Activated T-cell treated with anti-CD3 and anti-CD28 coated beads, Interleukin-2, amount 50 U/mL, for 4 hours (primary cell): ENCODE measurements at regions not wholly inside any gene's neighbourhood (a gene's known extent, or its start where the extent isn't known, plus 50 kb on each side); places are given as distances from the start of the nearest gene placed in this dataset.

Source experiments
- ATAC-seq, 2 donors: fragments of 200-7000 bp; cut with Tn5 transposase; one replicate each; pipeline ENCODE4 v1.10.0; 2021
- DNase-seq: peaks from one replicate; pipeline ENCODE4 v3.0.0-alpha.2; 2020
- H3K27me3 Mint-ChIP-seq: one replicate; pipeline ENCODE4 v1.8.0; 2021; ENCODE audit warnings: low read depth, mixed read lengths
- H3K36me3 Mint-ChIP-seq: one replicate; pipeline ENCODE4 v1.8.0; 2022; ENCODE audit warnings: mixed read lengths; ENCODE audit not compliant: insufficient read depth
- H3K4me1 Mint-ChIP-seq: one replicate; pipeline ENCODE4 v1.8.0; 2021; ENCODE audit warnings: low read depth, mixed read lengths
- H3K4me3 Mint-ChIP-seq: one replicate; pipeline ENCODE4 v1.8.0; 2021; ENCODE audit warnings: mild to moderate bottlenecking, moderate library complexity, mixed read lengths
- H3K9me3 Mint-ChIP-seq: one replicate; pipeline ENCODE4 v1.8.0; 2021; ENCODE audit warnings: mixed read lengths

DNA sequence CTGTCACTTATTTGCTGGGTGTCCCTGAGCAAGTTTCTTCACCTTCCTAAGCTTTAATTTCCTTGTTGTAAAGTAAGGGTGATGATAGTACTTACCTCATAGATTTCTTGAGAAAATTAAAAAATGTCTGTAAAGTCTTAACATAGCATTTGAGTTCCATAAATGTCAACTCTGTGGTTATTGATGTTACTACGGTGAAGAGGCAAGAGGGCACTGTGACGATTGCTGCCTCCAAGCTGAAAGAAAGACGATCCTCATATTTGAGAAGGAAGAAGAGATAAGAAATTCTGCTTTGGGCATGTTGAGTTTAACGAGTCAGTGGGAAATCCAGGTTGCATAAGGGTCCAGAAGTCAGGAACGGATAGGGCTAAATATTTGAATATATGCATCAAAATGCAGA is 240.8 kb upstream of the ZPLD1 start:
- no peak for ATAC-seq
- no peaks in the 10 kb centered on the region for H3K27me3 Mint-ChIP-seq
- no peaks in the 10 kb centered on the region for H3K36me3 Mint-ChIP-seq
- peaks cover 2% of the 10 kb centered on the region for H3K4me1 Mint-ChIP-seq
- no peaks in the 10 kb centered on the region for H3K9me3 Mint-ChIP-seq
- H3K4me3 Mint-ChIP-seq = no peak overlapping the region
- DNase-seq = no peak

DNA sequence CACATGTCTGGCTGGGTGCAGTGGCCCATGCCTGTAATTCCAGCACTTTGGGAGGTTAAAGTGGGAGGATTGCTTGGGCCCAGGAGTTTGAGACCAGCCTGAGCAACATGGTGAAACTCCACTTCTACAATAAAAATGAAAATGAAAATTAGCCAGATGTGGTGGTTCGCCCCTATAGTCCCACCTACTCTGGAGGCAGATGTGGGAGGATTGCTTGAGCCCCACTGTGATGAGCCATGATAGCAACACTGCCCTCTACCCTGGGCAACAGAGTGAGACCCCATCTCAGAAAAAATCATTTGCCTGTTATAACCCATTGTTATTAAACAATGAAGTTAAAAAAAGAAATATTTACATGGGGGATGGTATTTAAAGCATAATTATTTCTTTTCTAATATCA is 240.1 kb upstream of the ZPLD1 start:
- Mint-ChIP-seq H3K4me1 (no peaks in the 10 kb centered on the region), H3K36me3 (no peaks in the 10 kb centered on the region), H3K27me3 (no peaks in the 10 kb centered on the region), H3K4me3 (no peak overlapping the region), H3K9me3 (no peaks in the 10 kb centered on the region)
- DNase-seq (no peak), ATAC-seq (no peak)

DNA sequence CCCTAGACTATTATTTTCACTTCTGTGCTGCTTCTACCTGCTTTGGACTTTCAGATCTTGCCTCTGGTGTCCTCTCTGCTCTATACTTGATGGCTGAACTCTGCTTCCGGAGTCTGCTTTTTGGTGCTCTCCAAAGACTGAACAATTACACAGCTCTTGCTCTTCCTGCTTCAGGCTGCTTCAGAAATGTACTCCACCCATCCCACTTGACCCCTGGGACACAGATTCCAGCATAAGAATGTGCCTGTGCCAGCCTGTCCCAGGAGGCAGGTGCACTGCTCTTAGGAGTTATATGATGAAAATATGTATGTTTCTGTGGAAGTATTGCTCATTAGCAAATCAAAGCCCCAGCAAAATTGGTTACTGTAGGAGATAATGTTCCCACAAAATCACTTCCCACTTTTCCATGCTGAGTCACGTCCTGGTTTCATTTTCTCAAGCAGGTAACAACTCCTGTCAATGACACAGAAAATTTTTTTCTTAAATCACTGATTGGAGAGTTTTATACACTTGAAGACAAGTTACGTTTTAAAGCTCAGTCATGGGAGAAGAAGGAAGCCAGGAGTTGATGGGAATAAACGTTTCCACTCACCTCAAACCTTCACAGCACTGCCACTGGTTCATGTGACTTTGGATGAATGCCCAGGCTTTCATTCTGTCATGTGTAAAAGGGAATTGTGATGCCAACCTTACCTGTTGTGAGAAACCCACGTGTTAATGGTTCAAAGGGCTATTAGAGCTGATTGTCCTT is 239.4 kb upstream of the ZPLD1 start:
- ATAC-seq (no peak), DNase-seq (no peak)
- no peak overlapping the region for H3K4me3 Mint-ChIP-seq
- no peaks in the 10 kb centered on the region for H3K36me3 Mint-ChIP-seq
- H3K27me3 Mint-ChIP-seq = no peaks in the 10 kb centered on the region
- no peaks in the 10 kb centered on the region for H3K9me3 Mint-ChIP-seq
- H3K4me1 Mint-ChIP-seq = no peaks in the 10 kb centered on the region

DNA sequence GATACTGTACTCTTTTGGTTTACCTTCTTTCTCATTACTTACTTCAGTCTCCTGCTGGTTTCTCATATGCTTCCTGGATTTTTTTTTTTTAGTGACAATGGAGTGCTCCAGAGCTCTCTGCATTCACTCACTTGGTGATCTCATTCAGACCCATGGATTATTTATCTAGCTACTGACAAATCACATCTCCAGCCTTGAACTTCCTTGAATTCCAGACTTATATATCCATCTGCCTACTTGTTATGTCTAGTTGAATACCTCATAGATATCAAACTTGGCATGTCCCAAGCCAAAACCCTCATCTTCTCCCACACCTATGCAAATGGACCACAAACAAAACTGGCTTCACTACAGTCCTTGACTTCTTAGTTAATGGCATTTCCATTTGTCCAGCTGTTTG is 234.7 kb upstream of the ZPLD1 start:
- ATAC-seq (no peak), DNase-seq (no peak)
- Mint-ChIP-seq H3K27me3 (no peaks in the 10 kb centered on the region), H3K4me1 (no peaks in the 10 kb centered on the region), H3K9me3 (no peaks in the 10 kb centered on the region), H3K36me3 (no peaks in the 10 kb centered on the region), H3K4me3 (no peak overlapping the region)

DNA sequence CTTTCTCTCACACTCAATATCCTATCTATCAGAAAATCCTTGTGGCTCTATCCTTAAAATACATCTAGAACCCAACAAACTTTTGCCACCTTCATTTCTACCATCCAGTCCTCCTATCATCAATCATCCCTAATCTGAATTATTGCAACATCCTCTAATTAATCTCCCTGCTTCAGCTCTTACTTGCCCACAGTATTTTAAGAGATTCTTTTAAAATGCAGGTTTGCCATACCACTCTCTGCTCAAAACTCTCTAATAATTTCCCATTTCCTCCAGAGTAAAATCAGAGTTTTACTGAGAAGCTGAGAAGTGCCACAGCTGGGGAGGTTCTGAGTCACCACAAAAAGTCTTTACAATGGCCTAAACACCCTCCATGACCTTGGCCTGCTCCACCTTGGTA is 234.3 kb upstream of the ZPLD1 start:
- no peaks in the 10 kb centered on the region for H3K27me3 Mint-ChIP-seq
- H3K36me3 Mint-ChIP-seq = no peaks in the 10 kb centered on the region
- DNase-seq = no peak
- no peaks in the 10 kb centered on the region for H3K4me1 Mint-ChIP-seq
- ATAC-seq = no peak
- no peak overlapping the region for H3K4me3 Mint-ChIP-seq
- no peaks in the 10 kb centered on the region for H3K9me3 Mint-ChIP-seq

DNA sequence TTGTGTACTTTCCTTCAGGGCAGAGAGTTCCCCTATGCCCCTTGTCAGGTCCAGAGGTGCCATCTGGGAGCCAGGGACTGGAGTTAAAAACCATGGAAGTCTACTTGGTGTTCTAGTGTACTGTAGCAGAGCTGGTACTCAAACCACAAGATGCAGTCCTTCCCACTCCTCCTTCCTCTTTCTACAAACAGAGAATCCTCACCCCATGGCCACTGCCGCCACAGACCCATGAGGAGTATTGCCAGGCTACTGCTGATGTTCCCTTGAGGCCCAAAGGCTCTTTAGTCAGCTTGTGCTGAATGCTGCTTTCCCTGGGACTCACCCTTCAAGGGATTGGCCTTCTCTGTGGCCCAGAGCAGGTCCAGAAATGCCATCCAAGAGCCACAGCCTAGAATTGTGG is 229.2 kb upstream of the ZPLD1 start:
- Mint-ChIP-seq H3K4me1 (no peaks in the 10 kb centered on the region), H3K9me3 (peaks cover 4% of the 10 kb centered on the region), H3K36me3 (no peaks in the 10 kb centered on the region), H3K4me3 (no peak overlapping the region), H3K27me3 (peaks cover 2% of the 10 kb centered on the region)
- DNase-seq (no peak), ATAC-seq (no peak)

DNA sequence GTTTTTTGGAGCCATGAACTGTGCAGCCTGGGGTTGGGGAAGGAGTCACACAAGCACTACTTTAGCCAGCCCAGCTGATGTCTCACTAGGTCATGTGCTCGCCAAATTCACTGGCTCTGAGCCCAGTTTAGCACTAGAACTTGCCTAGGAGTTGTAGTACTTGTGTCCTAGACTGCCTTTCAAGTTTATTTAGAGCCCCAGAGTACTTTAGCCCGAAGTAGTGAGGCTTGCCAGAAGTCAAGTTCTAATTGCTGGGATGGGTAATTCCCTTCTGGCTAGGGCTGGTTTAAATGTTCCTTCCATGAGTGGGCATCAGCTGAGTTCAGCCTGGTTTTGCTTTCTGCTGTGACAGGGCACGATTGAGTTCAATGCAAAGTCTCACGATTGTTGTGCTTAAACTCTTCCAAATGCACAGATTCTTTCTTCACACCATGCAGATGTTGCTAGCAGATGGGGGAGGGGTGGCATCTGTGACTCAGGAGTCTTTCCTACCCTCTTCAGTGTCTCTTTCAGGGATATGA is 228.2 kb upstream of the ZPLD1 start:
- peaks cover 2% of the 10 kb centered on the region for H3K27me3 Mint-ChIP-seq
- no peaks in the 10 kb centered on the region for H3K4me1 Mint-ChIP-seq
- no peak overlapping the region for H3K4me3 Mint-ChIP-seq
- ATAC-seq (no peak), DNase-seq (no peak)
- peaks cover 4% of the 10 kb centered on the region for H3K9me3 Mint-ChIP-seq
- H3K36me3 Mint-ChIP-seq = no peaks in the 10 kb centered on the region

DNA sequence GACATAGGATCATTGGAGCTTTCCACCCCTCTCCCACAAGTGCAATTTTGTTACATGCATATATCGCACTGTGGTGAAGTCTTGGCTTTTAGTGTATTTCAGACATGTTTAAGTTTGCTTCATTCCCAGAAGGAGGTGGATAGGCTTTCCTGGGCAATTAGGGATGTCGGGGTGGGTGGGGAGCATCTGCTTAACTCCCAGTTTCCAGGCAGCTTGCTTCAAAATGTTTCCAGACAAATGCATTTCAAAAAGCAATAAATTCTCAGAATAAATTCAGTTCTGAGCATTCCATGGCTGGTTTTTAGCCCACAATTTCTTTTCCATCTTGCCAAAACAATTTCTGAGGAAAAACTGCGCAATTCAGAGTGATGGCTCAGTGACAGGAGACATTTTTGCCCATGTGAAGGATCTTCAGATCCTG is 227.7 kb upstream of the ZPLD1 start:
- no peak overlapping the region for H3K4me3 Mint-ChIP-seq
- no peak for ATAC-seq
- H3K9me3 Mint-ChIP-seq = peaks cover 4% of the 10 kb centered on the region
- no peaks in the 10 kb centered on the region for H3K36me3 Mint-ChIP-seq
- no peak for DNase-seq
- H3K27me3 Mint-ChIP-seq = peaks cover 2% of the 10 kb centered on the region
- no peaks in the 10 kb centered on the region for H3K4me1 Mint-ChIP-seq

DNA sequence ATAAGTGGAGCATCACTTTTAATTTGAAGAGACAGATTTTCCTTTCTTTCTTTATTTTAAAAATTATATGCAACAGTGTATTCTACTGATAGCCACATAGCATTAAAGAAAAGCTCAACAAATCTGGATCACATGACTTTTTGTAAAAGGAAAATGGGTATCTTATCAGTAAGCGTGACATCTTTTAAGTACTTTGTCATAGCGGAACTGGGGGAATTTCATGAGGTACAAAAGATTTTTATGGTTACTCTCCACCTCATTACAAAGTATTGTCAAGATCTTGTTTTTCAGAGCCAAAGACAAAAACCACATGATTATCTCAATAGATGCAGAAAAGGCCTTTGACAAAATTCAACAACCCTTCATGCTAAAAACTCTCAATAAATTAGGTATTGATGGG is 219.6 kb upstream of the ZPLD1 start:
- Mint-ChIP-seq H3K36me3 (no peaks in the 10 kb centered on the region), H3K27me3 (peaks cover 1% of the 10 kb centered on the region), H3K4me1 (peaks cover 4% of the 10 kb centered on the region), H3K9me3 (peaks cover 6% of the 10 kb centered on the region), H3K4me3 (no peak overlapping the region)
- DNase-seq (no peak), ATAC-seq (no peak)

DNA sequence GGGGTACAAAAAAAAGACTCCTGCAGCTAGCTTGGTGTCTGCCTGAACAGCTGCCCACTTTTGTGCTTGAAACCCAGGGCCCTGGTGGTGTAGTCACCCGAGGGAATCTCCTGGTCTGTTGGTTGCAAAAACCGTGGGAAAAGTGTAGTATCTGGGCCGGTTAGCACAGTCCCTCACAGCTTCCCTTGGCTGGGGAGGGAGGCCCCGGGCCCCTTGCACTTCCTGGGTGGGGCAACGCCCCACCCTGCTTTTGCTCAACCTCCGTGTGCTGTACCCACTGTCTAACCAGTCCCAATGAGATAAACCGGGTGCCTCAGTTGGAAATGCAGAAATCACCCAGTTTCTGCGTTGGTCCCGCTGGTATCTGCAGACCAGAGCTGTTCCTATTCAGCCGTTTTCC is 211.7 kb upstream of the ZPLD1 start:
- Mint-ChIP-seq H3K9me3 (peaks cover 6% of the 10 kb centered on the region), H3K27me3 (peaks cover 8% of the 10 kb centered on the region), H3K4me3 (no peak overlapping the region), H3K36me3 (no peaks in the 10 kb centered on the region), H3K4me1 (peaks cover 37% of the 10 kb centered on the region)
- ATAC-seq (peak; percentile 29 to 30), DNase-seq (no peak)

DNA sequence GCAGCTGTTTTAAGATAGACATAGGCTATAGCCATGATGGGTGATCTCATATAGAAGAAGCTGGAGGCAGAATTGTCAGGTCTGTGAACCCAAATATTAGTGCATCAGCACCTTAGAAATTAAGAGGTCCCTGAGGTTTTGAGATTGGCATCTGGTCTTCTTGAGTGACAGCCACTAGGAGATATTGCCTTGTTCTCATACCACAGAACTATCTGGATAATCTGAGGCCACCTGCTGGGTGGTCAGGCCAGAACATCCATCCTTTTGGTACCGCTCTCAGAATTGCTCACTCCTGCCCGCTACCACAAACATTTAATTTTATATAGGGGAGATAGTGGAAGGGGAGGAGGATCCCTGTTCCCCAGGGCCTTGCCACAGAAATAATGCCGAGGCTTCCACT is 210.6 kb upstream of the ZPLD1 start:
- Mint-ChIP-seq H3K4me1 (peaks cover 39% of the 10 kb centered on the region), H3K4me3 (no peak overlapping the region), H3K27me3 (peaks cover 8% of the 10 kb centered on the region), H3K36me3 (no peaks in the 10 kb centered on the region), H3K9me3 (peaks cover 6% of the 10 kb centered on the region)
- no peak for ATAC-seq
- no peak for DNase-seq

DNA sequence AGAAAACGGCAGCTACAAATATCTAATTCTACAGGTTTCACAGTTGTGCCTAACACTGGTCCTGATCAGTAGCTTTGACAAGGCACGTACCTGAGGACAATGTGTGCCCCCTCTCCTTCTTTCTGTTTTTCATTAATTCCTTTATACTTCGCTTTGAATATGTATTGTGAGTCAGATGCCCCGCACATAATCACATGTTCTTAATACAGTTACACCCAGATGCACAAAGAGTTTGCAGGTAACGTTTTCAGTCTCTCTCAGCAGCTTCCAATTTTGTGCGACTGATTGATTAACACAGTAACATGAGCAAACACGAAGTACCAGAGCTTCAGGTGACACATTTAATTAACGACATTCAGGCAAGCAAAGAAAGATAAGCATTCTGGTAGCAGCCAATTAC is 209.8 kb upstream of the ZPLD1 start:
- DNase-seq = no peak
- ATAC-seq = no peak
- H3K27me3 Mint-ChIP-seq = peaks cover 7% of the 10 kb centered on the region
- peaks cover 46% of the 10 kb centered on the region for H3K4me1 Mint-ChIP-seq
- H3K4me3 Mint-ChIP-seq = no peak overlapping the region
- peaks cover under 1% of the 10 kb centered on the region for H3K9me3 Mint-ChIP-seq
- H3K36me3 Mint-ChIP-seq = no peaks in the 10 kb centered on the region

DNA sequence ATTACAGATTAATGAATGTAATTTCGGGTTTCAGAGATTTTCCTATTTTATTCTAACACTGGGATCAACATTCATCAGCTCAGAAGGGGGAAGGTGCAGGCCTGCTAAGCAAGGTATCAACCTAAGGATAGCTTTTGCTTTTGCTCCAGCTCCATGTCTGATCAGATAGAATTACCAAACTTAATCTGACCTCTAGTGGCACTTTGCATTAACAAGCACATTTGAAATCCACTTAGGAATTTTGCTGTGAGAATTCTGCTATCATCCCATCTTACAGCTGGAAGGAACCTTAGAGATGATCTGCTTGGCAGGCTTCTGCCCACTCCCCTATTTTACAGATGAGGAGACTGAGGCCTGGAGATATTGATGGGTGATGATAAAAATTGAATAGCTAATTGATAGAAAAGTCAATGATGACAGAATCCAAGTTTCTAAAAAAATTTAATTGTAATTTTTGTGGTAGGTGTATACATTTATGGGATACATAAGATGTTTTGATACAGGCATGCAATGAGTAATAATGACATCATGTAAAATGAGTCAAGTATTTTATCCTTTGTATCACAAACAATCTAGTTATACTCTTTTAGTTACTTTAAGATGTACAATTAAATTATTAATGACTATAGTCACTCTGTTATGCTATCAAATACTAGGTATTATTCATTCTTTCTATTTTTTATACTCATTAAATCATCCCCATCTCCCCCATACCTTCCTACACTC is 209.2 kb upstream of the ZPLD1 start:
- Mint-ChIP-seq H3K36me3 (no peaks in the 10 kb centered on the region), H3K9me3 (no peaks in the 10 kb centered on the region), H3K27me3 (peaks cover 7% of the 10 kb centered on the region), H3K4me3 (no peak overlapping the region), H3K4me1 (peaks cover 46% of the 10 kb centered on the region)
- ATAC-seq (peak in 1 of 2 donors; percentile 49), DNase-seq (no peak)

DNA sequence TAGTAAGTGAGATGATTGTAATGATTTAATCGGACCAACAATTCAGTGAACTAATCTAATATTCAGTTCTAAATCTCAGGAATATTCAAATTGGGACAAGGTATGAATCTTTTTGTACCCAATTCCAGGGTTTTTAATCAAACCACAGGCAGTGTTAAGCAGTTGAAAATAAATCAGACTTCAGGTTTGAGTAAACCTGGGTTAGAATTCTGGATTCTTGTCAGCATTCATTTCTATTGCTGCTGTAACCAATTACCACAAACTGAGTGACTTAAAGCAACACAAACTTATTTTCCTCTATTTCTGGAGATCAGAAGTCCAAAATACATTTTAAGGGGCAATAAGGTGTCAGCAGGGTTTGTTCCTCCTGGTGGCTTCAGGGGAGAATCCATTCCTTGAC is 208.4 kb upstream of the ZPLD1 start:
- Mint-ChIP-seq H3K27me3 (peaks cover 7% of the 10 kb centered on the region), H3K4me1 (peaks cover 46% of the 10 kb centered on the region), H3K9me3 (no peaks in the 10 kb centered on the region), H3K4me3 (no peak overlapping the region), H3K36me3 (no peaks in the 10 kb centered on the region)
- ATAC-seq (no peak), DNase-seq (no peak)

DNA sequence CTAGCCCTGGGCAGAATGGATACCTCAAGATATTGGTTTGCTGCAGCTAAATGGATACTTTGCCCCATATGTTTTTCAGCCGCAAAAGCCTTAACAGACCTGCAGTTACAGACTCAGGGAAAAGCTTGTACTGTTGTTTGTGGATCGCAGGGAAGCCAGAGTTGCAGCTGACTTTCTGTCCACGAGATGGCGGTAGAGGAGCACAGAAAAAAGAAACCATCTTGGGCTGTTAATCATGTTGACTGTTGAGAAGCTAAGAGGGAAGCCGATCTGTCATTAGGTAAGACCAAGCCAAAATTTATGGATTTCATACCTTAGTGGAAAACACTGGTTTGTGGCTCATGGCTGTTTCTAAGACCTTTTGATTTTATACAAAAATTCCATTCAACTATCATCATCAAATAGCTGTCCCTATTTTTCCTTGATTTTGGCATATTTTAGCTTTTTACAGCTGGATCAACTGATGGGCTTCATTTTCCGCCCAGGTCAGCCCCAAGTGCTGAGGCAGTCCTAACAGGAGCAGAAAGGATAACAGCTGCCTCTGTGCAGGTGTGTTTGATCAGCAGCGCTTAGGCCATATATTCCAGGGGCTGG is 205.7 kb upstream of the ZPLD1 start:
- Mint-ChIP-seq H3K36me3 (no peaks in the 10 kb centered on the region), H3K4me1 (peaks cover 19% of the 10 kb centered on the region), H3K27me3 (peaks cover 7% of the 10 kb centered on the region), H3K9me3 (no peaks in the 10 kb centered on the region), H3K4me3 (no peak overlapping the region)
- ATAC-seq (peak; percentile 72 to 73), DNase-seq (peak; percentile 71)
